ENCODE measurements at regions not wholly inside any gene's neighbourhood (a gene's known extent, or its start where the extent isn't known, plus 50 kb on each side); places are given as distances from the start of the nearest gene placed in this dataset.
A peak's percentile ranks its signal among the peaks of the same experiment; 100 is the strongest.

GRCh38 chr10:28733245-28733644 is 55.9 kb downstream of the BAMBI start:
- no peaks in the 10 kb centered on the region for H3K4me1 ChIP-seq
- H3K9me3 ChIP-seq = peaks cover 0 to 10% (median 3%) of the 10 kb centered on the region in 12 donors
- DNase-seq = no peak
- intact Hi-C loops (cut with DNase I) = no loop called here
- no peak overlapping the region for H3K27ac ChIP-seq
- H3K36me3 ChIP-seq = no peaks in the 10 kb centered on the region
- TF ChIP-seq CTCF (IDR thresholded peaks at IDR 0.05) (no peak), POLR2A (IDR thresholded peaks at IDR 0.05) (no peak)
- no peaks in the 10 kb centered on the region for H3K27me3 ChIP-seq
- ATAC-seq = no peak
- H3K4me3 ChIP-seq = no peak overlapping the region

GRCh38 chr10:28733647-28734046 is 56.3 kb downstream of the BAMBI start:
- Histone ChIP-seq H3K4me1 (no peaks in the 10 kb centered on the region), H3K27me3 (no peaks in the 10 kb centered on the region), H3K4me3 (no peak overlapping the region), H3K9me3 (peaks cover 0 to 10% (median 3%) of the 10 kb centered on the region in 12 donors), H3K27ac (no peak overlapping the region), H3K36me3 (no peaks in the 10 kb centered on the region)
- no peak for ATAC-seq
- intact Hi-C loops (cut with DNase I) = no loop called here
- DNase-seq = no peak
- 82 to 93% (median 88%) methylated on average over 1 of the region's 1 CpG for WGBS, 4 donors
- TF ChIP-seq CTCF (IDR thresholded peaks at IDR 0.05) = no peak

GRCh38 chr10:28734938-28735759 is 57.8 kb downstream of the BAMBI start:
- H3K36me3 ChIP-seq = no peaks in the 10 kb centered on the region
- intact Hi-C loops (cut with DNase I) = no loop called here
- peak; percentile 42 to 91 (median 77) for ATAC-seq
- peaks cover 0 to 10% (median 3%) of the 10 kb centered on the region in 12 donors for H3K9me3 ChIP-seq
- no peaks in the 10 kb centered on the region for H3K27me3 ChIP-seq
- peak overlapping the region in 1 of 12 donors; percentile 6 for H3K27ac ChIP-seq
- no peak overlapping the region for H3K4me3 ChIP-seq
- TF ChIP-seq CTCF (IDR thresholded peaks at IDR 0.05) (no peak), POLR2A (IDR thresholded peaks at IDR 0.05) (no peak)
- peak in 2 of 5 donors; percentile 14 to 33 for DNase-seq
- WGBS, 4 donors = 48 to 71% (median 60%) methylated on average over 4 of the region's 4 CpGs
- H3K4me1 ChIP-seq = no peaks in the 10 kb centered on the region

- peaks cover 0 to 10% (median 3%) of the 10 kb centered on the region in 12 donors for H3K9me3 ChIP-seq
- TF ChIP-seq CTCF (IDR thresholded peaks at IDR 0.05) (no peak), POLR2A (IDR thresholded peaks at IDR 0.05) (no peak)
- no peaks in the 10 kb centered on the region for H3K4me1 ChIP-seq
- ATAC-seq = no peak
- no peak for DNase-seq
- 51 to 61% (median 53%) methylated on average over 2 of the region's 2 CpGs for WGBS, 4 donors
- no peak overlapping the region for H3K27ac ChIP-seq
- intact Hi-C loops (cut with DNase I) = no loop called here
- no peaks in the 10 kb centered on the region for H3K27me3 ChIP-seq
- no peaks in the 10 kb centered on the region for H3K36me3 ChIP-seq
- H3K4me3 ChIP-seq = no peak overlapping the region
Observed at GRCh38 chr10:28737096-28737495, 59.8 kb downstream of the BAMBI start.

All from heart left ventricle (tissue), 16 donors.